Renal pelvis (tissue), 1 donor: ENCODE measurements at regions not wholly inside any gene's neighbourhood (a gene's known extent, or its start where the extent isn't known, plus 50 kb on each side); places are given as distances from the start of the nearest gene placed in this dataset.

ENCODE experiments used
- DNase-seq: peaks from one replicate; pipeline ENCODE4 v3.0.0-alpha.2; 2013

- no peak for DNase-seq
Observed at GRCh38 chr2:18503376-18504228, 56.9 kb downstream of the RDH14 start.

GRCh38 chr2:18502142-18502541, 58.3 kb downstream of the RDH14 start:
- DNase-seq: no peak

GRCh38 chr2:18501729-18502128, 58.7 kb downstream of the RDH14 start:
- DNase-seq: no peak

- no peak for DNase-seq
Observed at GRCh38 chr2:18501156-18501555, 59.3 kb downstream of the RDH14 start.

- no peak for DNase-seq
Observed at GRCh38 chr2:18500333-18500732, 60.1 kb downstream of the RDH14 start.

GRCh38 chr2:18498531-18498930, 61.9 kb downstream of the RDH14 start:
- DNase-seq: no peak

GRCh38 chr2:18496516-18496915, 63.9 kb downstream of the RDH14 start:
- DNase-seq: no peak

GRCh38 chr2:18495058-18495457, 65.4 kb downstream of the RDH14 start:
- no peak for DNase-seq

GRCh38 chr2:18492721-18493120, 67.7 kb downstream of the RDH14 start:
- DNase-seq: no peak

GRCh38 chr2:18491577-18491976, 68.9 kb downstream of the RDH14 start:
- no peak for DNase-seq

GRCh38 chr2:18490901-18491300, 69.6 kb downstream of the RDH14 start:
- DNase-seq: no peak

GRCh38 chr2:18487106-18487913, 73.1 kb downstream of the RDH14 start:
- DNase-seq: no peak

- no peak for DNase-seq
Observed at GRCh38 chr2:18484625-18485024, 75.8 kb downstream of the RDH14 start.

GRCh38 chr2:18483896-18484295, 76.6 kb downstream of the RDH14 start:
- DNase-seq: no peak

- DNase-seq: no peak
Observed at GRCh38 chr2:18482666-18483065, 77.8 kb downstream of the RDH14 start.

- DNase-seq: no peak
Observed at GRCh38 chr2:18479947-18480369, 80.5 kb downstream of the RDH14 start.

- DNase-seq: no peak
Observed at GRCh38 chr2:18477293-18477692, 83.2 kb downstream of the RDH14 start.

GRCh38 chr2:18476484-18476883, 84.0 kb downstream of the RDH14 start:
- no peak for DNase-seq

GRCh38 chr2:18475884-18476283, 84.6 kb downstream of the RDH14 start:
- no peak for DNase-seq

- DNase-seq: no peak
Observed at GRCh38 chr2:18474700-18475099, 85.8 kb downstream of the RDH14 start.

GRCh38 chr2:18473241-18474181, 86.9 kb downstream of the RDH14 start:
- peak; percentile 51 for DNase-seq

- DNase-seq: no peak
Observed at GRCh38 chr2:18467749-18468360, 92.6 kb downstream of the RDH14 start.
